Liver (tissue), 8 donors: ENCODE measurements at regions not wholly inside any gene's neighbourhood (a gene's known extent, or its start where the extent isn't known, plus 50 kb on each side); places are given as distances from the start of the nearest gene placed in this dataset.

ENCODE experiments used
- DNase-seq: peaks from one replicate; pipeline ENCODE4 v3.0.0-alpha.2; 2017; ENCODE audit warnings: low spot score
- H3K27ac ChIP-seq, 2 donors: one replicate each; pipeline ENCODE4 v1.7.0; 2013; ENCODE audit warnings: inconsistent platforms in 2 of 2, low read length in 2 of 2, control low read depth in 1 of 2, low read depth in 1 of 2, mild to moderate bottlenecking in 1 of 2
- H3K27me3 ChIP-seq, 4 donors: one replicate each; pipeline versions ENCODE4 v1.6.1 to v1.7.0; 2013; ENCODE audit warnings: low read length in 3 of 4, inconsistent platforms in 1 of 4, mild to moderate bottlenecking in 1 of 4, moderate library complexity in 1 of 4; ENCODE audit not compliant: control insufficient read depth in 4 of 4, insufficient read depth in 4 of 4
- H3K36me3 ChIP-seq, 4 donors: one replicate each; pipeline versions ENCODE4 v1.6.1 to v1.7.0; 2013; ENCODE audit warnings: low read length in 3 of 4, mild to moderate bottlenecking in 3 of 4, low read depth in 1 of 4, moderate library complexity in 1 of 4; ENCODE audit not compliant: control insufficient read depth in 4 of 4, insufficient read depth in 3 of 4
- H3K4me1 ChIP-seq, 4 donors: one replicate each; pipeline versions ENCODE4 v1.6.1 to v1.7.0; 2013; ENCODE audit warnings: low read length in 3 of 4, mild to moderate bottlenecking in 3 of 4, moderate library complexity in 1 of 4; ENCODE audit not compliant: control insufficient read depth in 4 of 4, insufficient read depth in 4 of 4
- H3K4me3 ChIP-seq, 3 donors: one replicate each; pipeline versions ENCODE4 v1.6.1 to v1.7.0; 2013; ENCODE audit warnings: low read length in 3 of 3, control low read depth in 1 of 3, low read depth in 1 of 3, mild to moderate bottlenecking in 1 of 3
- H3K9ac ChIP-seq, 2 donors: one replicate each; pipeline ENCODE4 v1.7.0; 2013; ENCODE audit warnings: low read length in 2 of 2, mild to moderate bottlenecking in 2 of 2, moderate library complexity in 2 of 2, control low read depth in 1 of 2, low read depth in 1 of 2
- H3K9me3 ChIP-seq, 4 donors: one replicate each; pipeline versions ENCODE4 v1.6.1 to v1.7.0; 2013; ENCODE audit warnings: low read length in 3 of 4; ENCODE audit not compliant: control insufficient read depth in 4 of 4
- EGR1 ChIP-seq, 2 donors: IDR thresholded peaks; 2 replicates each; pipeline ENCODE4 v1.6.1; 2016 to 2018; ENCODE audit warnings: antibody characterized with exemption in 2 of 2, low read depth in 2 of 2
- FOXA1 ChIP-seq: IDR thresholded peaks from 2 replicates; pipeline ENCODE4 v1.6.1; 2016; ENCODE audit warnings: antibody characterized with exemption
- FOXA2 ChIP-seq: IDR thresholded peaks from 2 replicates; pipeline ENCODE4 v1.6.1; 2016; ENCODE audit warnings: antibody characterized with exemption
- GABPA ChIP-seq, 2 donors: IDR thresholded peaks in 1 of 2; conservative IDR thresholded peaks in 1 of 2; 2 replicates each; pipeline ENCODE4 v1.6.1; 2016; ENCODE audit warnings: antibody characterized with exemption in 2 of 2, mild to moderate bottlenecking in 1 of 2, moderate library complexity in 1 of 2
- HNF4A ChIP-seq, 2 donors: conservative IDR thresholded peaks; 2 replicates each; pipeline ENCODE4 v1.6.1; 2016; ENCODE audit warnings: antibody characterized with exemption in 2 of 2, mild to moderate bottlenecking in 2 of 2
- NR2F2 ChIP-seq: IDR thresholded peaks from 2 replicates; pipeline ENCODE4 v1.6.1; 2016; ENCODE audit warnings: antibody characterized with exemption
- RAD21 ChIP-seq, 2 donors: IDR thresholded peaks; 2 replicates each; pipeline ENCODE4 v1.6.1; 2016; ENCODE audit warnings: antibody characterized with exemption in 2 of 2, mild to moderate bottlenecking in 2 of 2
- RXRA ChIP-seq, 2 donors: IDR thresholded peaks; 2 replicates each; pipeline ENCODE4 v1.6.1; 2017 to 2018; ENCODE audit warnings: antibody characterized with exemption in 2 of 2, mild to moderate bottlenecking in 1 of 2
- SP1 ChIP-seq: IDR thresholded peaks from 2 replicates; pipeline ENCODE4 v1.6.1; 2018; ENCODE audit warnings: antibody characterized with exemption, mild to moderate bottlenecking
- TAF1 ChIP-seq: conservative IDR thresholded peaks from 2 replicates; pipeline ENCODE4 v1.6.1; 2016; ENCODE audit warnings: antibody characterized with exemption, mild to moderate bottlenecking
- YY1 ChIP-seq: IDR thresholded peaks from 2 replicates; pipeline ENCODE4 v1.6.1; 2016; ENCODE audit warnings: antibody characterized with exemption, mild to moderate bottlenecking
- WGBS: extraction: QIAGEN DNeasy Blood & Tissue Kit; methylation state at CpG from one replicate; pipeline ENCODE4 v1.1.7; 2013; 5-methylcytosine and 5-hydroxymethylcytosine counted together
- TF ChIP-seq, protein P1 (sequence below): IDR thresholded peaks from 2 replicates; pipeline ENCODE4 v1.6.1; 2016; ENCODE audit warnings: antibody characterized with exemption
- TF ChIP-seq, protein P2 (sequence below): IDR thresholded peaks from 2 replicates; pipeline ENCODE4 v1.6.1; 2016; ENCODE audit warnings: antibody characterized with exemption
- TF ChIP-seq, protein P3 (sequence below): IDR thresholded peaks from 2 replicates; pipeline ENCODE4 v1.6.1; 2016; ENCODE audit warnings: antibody characterized with exemption, mild to moderate bottlenecking
- TF ChIP-seq, protein P4 (sequence below): IDR thresholded peaks from 2 replicates; pipeline ENCODE4 v1.6.1; 2016; ENCODE audit warnings: antibody characterized with exemption
- TF ChIP-seq, protein P5 (sequence below): fragments of 150-350 bp; IDR thresholded peaks from 2 replicates; pipeline ENCODE4 v1.5.1; 2017; ENCODE audit warnings: improper control_type of control experiment, low read depth, low read length; ENCODE audit not compliant: missing input control
- donor health status: healthy.
- donor health status: healthy.
- donor health status: healthy.
- donor health status: healthy.
- donor health status: healthy.

DNA sequence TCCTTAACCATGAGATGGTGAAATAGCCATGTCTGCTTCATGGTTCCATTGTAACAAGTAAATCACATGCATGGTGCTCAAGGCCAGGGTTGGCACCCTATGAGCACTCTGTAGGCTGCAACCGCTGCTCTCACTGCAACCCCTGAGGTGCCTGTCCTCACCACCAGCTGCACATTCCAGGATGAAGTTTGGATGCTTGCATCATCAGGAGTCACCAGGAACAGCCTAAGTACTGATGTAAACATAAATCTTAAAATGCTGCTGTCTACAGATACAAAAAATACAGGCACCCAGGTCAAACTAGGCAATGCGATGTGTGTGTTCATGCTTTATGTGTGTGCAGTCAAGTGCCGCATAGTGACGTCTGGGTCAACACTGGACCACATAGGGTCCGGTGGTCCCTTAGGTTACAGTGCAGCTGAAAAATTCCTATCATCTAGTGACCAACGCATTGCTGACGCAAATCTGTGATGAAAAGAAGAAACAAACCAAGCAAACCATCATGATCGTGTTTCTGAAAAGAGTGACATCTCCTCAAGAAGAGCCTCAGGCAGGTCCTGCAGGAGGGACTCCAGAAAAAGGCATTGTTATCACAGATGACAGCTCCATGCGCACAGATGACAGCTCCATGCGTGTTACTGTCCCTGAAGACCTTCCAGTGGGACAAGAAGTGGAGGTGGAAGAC lies 234.8 kb downstream of the AUH start:
- no peak for TF ChIP-seq GABPA (IDR thresholded peaks at IDR 0.05 in 1 of 2, conservative IDR thresholded peaks at IDR 0.05 in 1 of 2)
- no peak for TF ChIP-seq RAD21 (IDR thresholded peaks at IDR 0.05)
- TF ChIP-seq HNF4A (conservative IDR thresholded peaks at IDR 0.05), result no peak
- no peak for TF ChIP-seq RXRA (IDR thresholded peaks at IDR 0.05)
- TF ChIP-seq, protein P1, sequence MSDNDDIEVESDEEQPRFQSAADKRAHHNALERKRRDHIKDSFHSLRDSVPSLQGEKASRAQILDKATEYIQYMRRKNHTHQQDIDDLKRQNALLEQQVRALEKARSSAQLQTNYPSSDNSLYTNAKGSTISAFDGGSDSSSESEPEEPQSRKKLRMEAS, result no peak
- TF ChIP-seq, protein P2, sequence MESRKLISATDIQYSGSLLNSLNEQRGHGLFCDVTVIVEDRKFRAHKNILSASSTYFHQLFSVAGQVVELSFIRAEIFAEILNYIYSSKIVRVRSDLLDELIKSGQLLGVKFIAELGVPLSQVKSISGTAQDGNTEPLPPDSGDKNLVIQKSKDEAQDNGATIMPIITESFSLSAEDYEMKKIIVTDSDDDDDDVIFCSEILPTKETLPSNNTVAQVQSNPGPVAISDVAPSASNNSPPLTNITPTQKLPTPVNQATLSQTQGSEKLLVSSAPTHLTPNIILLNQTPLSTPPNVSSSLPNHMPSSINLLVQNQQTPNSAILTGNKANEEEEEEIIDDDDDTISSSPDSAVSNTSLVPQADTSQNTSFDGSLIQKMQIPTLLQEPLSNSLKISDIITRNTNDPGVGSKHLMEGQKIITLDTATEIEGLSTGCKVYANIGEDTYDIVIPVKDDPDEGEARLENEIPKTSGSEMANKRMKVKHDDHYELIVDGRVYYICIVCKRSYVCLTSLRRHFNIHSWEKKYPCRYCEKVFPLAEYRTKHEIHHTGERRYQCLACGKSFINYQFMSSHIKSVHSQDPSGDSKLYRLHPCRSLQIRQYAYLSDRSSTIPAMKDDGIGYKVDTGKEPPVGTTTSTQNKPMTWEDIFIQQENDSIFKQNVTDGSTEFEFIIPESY, result no peak
- TF ChIP-seq, protein P3, sequence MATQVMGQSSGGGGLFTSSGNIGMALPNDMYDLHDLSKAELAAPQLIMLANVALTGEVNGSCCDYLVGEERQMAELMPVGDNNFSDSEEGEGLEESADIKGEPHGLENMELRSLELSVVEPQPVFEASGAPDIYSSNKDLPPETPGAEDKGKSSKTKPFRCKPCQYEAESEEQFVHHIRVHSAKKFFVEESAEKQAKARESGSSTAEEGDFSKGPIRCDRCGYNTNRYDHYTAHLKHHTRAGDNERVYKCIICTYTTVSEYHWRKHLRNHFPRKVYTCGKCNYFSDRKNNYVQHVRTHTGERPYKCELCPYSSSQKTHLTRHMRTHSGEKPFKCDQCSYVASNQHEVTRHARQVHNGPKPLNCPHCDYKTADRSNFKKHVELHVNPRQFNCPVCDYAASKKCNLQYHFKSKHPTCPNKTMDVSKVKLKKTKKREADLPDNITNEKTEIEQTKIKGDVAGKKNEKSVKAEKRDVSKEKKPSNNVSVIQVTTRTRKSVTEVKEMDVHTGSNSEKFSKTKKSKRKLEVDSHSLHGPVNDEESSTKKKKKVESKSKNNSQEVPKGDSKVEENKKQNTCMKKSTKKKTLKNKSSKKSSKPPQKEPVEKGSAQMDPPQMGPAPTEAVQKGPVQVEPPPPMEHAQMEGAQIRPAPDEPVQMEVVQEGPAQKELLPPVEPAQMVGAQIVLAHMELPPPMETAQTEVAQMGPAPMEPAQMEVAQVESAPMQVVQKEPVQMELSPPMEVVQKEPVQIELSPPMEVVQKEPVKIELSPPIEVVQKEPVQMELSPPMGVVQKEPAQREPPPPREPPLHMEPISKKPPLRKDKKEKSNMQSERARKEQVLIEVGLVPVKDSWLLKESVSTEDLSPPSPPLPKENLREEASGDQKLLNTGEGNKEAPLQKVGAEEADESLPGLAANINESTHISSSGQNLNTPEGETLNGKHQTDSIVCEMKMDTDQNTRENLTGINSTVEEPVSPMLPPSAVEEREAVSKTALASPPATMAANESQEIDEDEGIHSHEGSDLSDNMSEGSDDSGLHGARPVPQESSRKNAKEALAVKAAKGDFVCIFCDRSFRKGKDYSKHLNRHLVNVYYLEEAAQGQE, result no peak
- no peak for TF ChIP-seq SP1
- TF ChIP-seq YY1, result no peak
- TF ChIP-seq FOXA2, result no peak
- TF ChIP-seq, protein P4, sequence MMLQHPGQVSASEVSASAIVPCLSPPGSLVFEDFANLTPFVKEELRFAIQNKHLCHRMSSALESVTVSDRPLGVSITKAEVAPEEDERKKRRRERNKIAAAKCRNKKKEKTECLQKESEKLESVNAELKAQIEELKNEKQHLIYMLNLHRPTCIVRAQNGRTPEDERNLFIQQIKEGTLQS, result no peak
- TF ChIP-seq, protein P5, sequence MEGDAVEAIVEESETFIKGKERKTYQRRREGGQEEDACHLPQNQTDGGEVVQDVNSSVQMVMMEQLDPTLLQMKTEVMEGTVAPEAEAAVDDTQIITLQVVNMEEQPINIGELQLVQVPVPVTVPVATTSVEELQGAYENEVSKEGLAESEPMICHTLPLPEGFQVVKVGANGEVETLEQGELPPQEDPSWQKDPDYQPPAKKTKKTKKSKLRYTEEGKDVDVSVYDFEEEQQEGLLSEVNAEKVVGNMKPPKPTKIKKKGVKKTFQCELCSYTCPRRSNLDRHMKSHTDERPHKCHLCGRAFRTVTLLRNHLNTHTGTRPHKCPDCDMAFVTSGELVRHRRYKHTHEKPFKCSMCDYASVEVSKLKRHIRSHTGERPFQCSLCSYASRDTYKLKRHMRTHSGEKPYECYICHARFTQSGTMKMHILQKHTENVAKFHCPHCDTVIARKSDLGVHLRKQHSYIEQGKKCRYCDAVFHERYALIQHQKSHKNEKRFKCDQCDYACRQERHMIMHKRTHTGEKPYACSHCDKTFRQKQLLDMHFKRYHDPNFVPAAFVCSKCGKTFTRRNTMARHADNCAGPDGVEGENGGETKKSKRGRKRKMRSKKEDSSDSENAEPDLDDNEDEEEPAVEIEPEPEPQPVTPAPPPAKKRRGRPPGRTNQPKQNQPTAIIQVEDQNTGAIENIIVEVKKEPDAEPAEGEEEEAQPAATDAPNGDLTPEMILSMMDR, result no peak
- no peak for TF ChIP-seq NR2F2
- TF ChIP-seq TAF1, result no peak
- Histone ChIP-seq H3K27ac (no peak overlapping the region), H3K27me3 (no peaks in the 10 kb centered on the region), H3K9me3 (no peaks in the 10 kb centered on the region), H3K4me1 (no peaks in the 10 kb centered on the region), H3K9ac (no peak overlapping the region), H3K4me3 (no peak overlapping the region), H3K36me3 (no peaks in the 10 kb centered on the region)
- no peak for DNase-seq
- WGBS, result 92% methylated on average over 10 of the region's 10 CpGs

DNA sequence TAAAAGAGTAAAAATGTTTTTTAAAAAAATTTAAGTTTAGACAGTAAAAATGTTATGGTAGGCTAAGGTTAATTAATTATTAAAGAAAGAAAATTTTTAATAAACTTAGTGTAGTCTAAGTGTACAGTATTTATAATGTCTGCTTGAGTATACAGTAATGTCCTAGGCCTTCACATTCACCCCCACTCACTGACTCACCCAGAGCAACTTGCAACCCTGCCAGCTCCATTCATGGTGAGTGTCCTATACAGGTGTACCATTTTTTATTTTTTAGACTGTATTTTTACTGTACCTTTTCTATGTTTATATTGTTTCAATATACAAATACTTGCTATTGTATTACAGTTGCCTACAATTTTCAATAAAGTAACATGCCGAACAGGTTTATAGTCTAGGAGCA lies 234.1 kb downstream of the AUH start:
- Histone ChIP-seq H3K9me3 (no peaks in the 10 kb centered on the region), H3K4me3 (no peak overlapping the region), H3K36me3 (no peaks in the 10 kb centered on the region), H3K27ac (no peak overlapping the region), H3K27me3 (no peaks in the 10 kb centered on the region), H3K9ac (no peak overlapping the region), H3K4me1 (no peaks in the 10 kb centered on the region)
- no peak for DNase-seq
- WGBS, result 96% methylated on average over 1 of the region's 1 CpG
- no peak for TF ChIP-seq FOXA1
- TF ChIP-seq, protein P3, result no peak
- TF ChIP-seq RXRA (IDR thresholded peaks at IDR 0.05), result no peak
- no peak for TF ChIP-seq EGR1 (IDR thresholded peaks at IDR 0.05; ENCODE audit: low read depth in 2 of 2)
